ENCODE measurements at regions not wholly inside any gene's neighbourhood (a gene's known extent, or its start where the extent isn't known, plus 50 kb on each side); places are given as distances from the start of the nearest gene placed in this dataset.

GRCh38 chr4:4664234-4664633 is 122.4 kb upstream of the STX18 start:
- TF ChIP-seq CTCF (IDR thresholded peaks at IDR 0.05) (no peak), POLR2A (IDR thresholded peaks at IDR 0.05) (no peak)

Data from body of pancreas (tissue), 4 donors.